ENCODE measurements at regions not wholly inside any gene's neighbourhood (a gene's known extent, or its start where the extent isn't known, plus 50 kb on each side); places are given as distances from the start of the nearest gene placed in this dataset.

DNA sequence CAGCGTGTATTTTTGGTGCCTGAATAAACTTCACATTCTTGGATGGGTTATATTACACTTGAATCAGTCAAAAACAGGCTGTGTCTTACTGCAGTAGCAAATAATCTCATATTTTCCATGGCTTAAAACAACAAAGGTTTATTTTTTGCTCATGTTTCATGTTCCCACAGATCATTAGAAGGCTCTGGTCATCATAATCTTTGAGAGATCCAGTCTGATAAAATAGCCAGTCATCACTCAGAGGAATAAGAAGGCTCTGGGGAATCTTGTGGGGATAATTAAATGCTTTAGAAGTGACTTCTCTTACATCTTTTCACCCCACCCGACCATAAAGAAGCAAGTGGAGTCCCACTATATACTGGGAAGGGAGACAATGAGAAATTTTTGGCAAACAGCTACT lies 417.7 kb downstream of the PSAT1 start:
- TF ChIP-seq GATA2 (IDR thresholded peaks at IDR 0.05; ENCODE audit: low read depth, low read length) (no peak), GATA3 (IDR thresholded peaks at IDR 0.05; ENCODE audit: low read depth, low read length) (no peak)

All from SH-SY5Y (cell line).